GM23338 (cell line): ENCODE measurements at regions not wholly inside any gene's neighbourhood (a gene's known extent, or its start where the extent isn't known, plus 50 kb on each side); places are given as distances from the start of the nearest gene placed in this dataset.

Source experiments
- ATAC-seq: fragments of 200-7000 bp; cut with Tn5 transposase; 3 replicates; pipeline ENCODE4 v1.9.1; 2020
- DNase-seq: peaks from one replicate; pipeline ENCODE4 v3.0.0-alpha.2; 2015; ENCODE audit warnings: low spot score
- H2AFZ ChIP-seq: fragments of 200-600 bp; sonication (generic); 2 replicates; pipeline ENCODE4 v1.8.0; 2016; ENCODE audit warnings: antibody characterized with exemption, mild to moderate bottlenecking, moderate library complexity
- H3F3A ChIP-seq: fragments of 200-600 bp; sonication (generic); replicated peaks from 2 replicates; pipeline ENCODE4 v1.8.0; 2017; ENCODE audit warnings: antibody characterized with exemption, mixed run types, low read depth
- H3K27ac ChIP-seq: fragments of 200-600 bp; sonication (generic); 2 replicates; pipeline ENCODE4 v1.6.1; 2016; ENCODE audit warnings: low read depth
- H3K27me3 ChIP-seq: fragments of 200-600 bp; sonication (generic); 2 replicates; pipeline ENCODE4 v1.8.0; 2016; ENCODE audit warnings: mild to moderate bottlenecking, mixed run types, moderate library complexity; ENCODE audit not compliant: insufficient read depth
- H3K36me3 ChIP-seq: fragments of 200-600 bp; sonication (generic); 2 replicates; pipeline ENCODE4 v1.8.0; 2016; ENCODE audit warnings: mild to moderate bottlenecking; ENCODE audit not compliant: insufficient read depth
- H3K4me1 ChIP-seq: fragments of 200-600 bp; sonication (generic); 2 replicates; pipeline ENCODE4 v1.8.0; 2016; ENCODE audit warnings: mild to moderate bottlenecking, moderate library complexity; ENCODE audit not compliant: insufficient read depth
- H3K4me2 ChIP-seq: fragments of 200-600 bp; sonication (generic); 2 replicates; pipeline ENCODE4 v1.7.1; 2017; ENCODE audit warnings: mixed run types
- H3K4me3 ChIP-seq: fragments of 200-600 bp; sonication (generic); 2 replicates; pipeline ENCODE4 v1.6.1; 2016; ENCODE audit warnings: mixed run types
- H3K79me2 ChIP-seq: fragments of 200-600 bp; sonication (generic); replicated peaks from 2 replicates; pipeline ENCODE4 v1.8.0; 2017; ENCODE audit warnings: mild to moderate bottlenecking; ENCODE audit not compliant: insufficient read depth
- H3K9me2 ChIP-seq: fragments of 200-600 bp; sonication (generic); 2 replicates; pipeline ENCODE4 v1.8.0; 2017; ENCODE audit not compliant: insufficient read depth
- H4K20me1 ChIP-seq: fragments of 200-600 bp; sonication (generic); replicated peaks from 2 replicates; pipeline ENCODE4 v1.8.0; 2017; ENCODE audit warnings: mild to moderate bottlenecking; ENCODE audit not compliant: insufficient read depth
- H3K27ac Mint-ChIP-seq: 2 replicates; pipeline ENCODE4 v1.8.0; 2020; ENCODE audit warnings: inconsistent platforms, mild to moderate bottlenecking, moderate library complexity, mixed read lengths
- H3K27me3 Mint-ChIP-seq: 3 replicates; pipeline ENCODE4 v1.8.0; 2022; ENCODE audit warnings: low read depth, mild to moderate bottlenecking, moderate library complexity, mixed read lengths, inconsistent platforms; ENCODE audit not compliant: insufficient read depth, poor library complexity
- H3K36me3 Mint-ChIP-seq: 3 replicates; pipeline ENCODE4 v1.8.0; 2021; ENCODE audit warnings: low read depth, mild to moderate bottlenecking, inconsistent platforms, moderate library complexity, mixed read lengths
- H3K4me1 Mint-ChIP-seq: 3 replicates; pipeline ENCODE4 v1.8.0; 2020; ENCODE audit warnings: mild to moderate bottlenecking, inconsistent platforms, mixed read lengths
- H3K4me3 Mint-ChIP-seq: 3 replicates; pipeline ENCODE4 v1.8.0; 2021; ENCODE audit warnings: moderate library complexity, mild to moderate bottlenecking, inconsistent platforms, mixed read lengths
- H3K9me3 Mint-ChIP-seq: 3 replicates; pipeline ENCODE4 v1.8.0; 2020; ENCODE audit warnings: moderate library complexity, mild to moderate bottlenecking, inconsistent platforms, mixed read lengths
- CREB1 ChIP-seq: fragments of 250-450 bp; sonication (Bioruptor Pico); IDR thresholded peaks from 2 replicates; pipeline ENCODE4 v1.5.0; 2020; ENCODE audit warnings: low read depth, mild to moderate bottlenecking, moderate library complexity
- EZH2phosphoT487 ChIP-seq: fragments of 200-600 bp; sonication (generic); IDR thresholded peaks from one replicate; pipeline ENCODE4 v1.8.1; 2018; ENCODE audit warnings: antibody characterized with exemption; ENCODE audit not compliant: unreplicated experiment
- JUNB ChIP-seq: IDR thresholded peaks from one replicate; pipeline ENCODE4 v1.6.1; 2016; ENCODE audit warnings: antibody characterized with exemption; ENCODE audit not compliant: unreplicated experiment
- NANOG ChIP-seq: IDR thresholded peaks from 2 replicates; pipeline ENCODE4 v1.6.1; 2016; ENCODE audit warnings: antibody characterized with exemption, borderline replicate concordance
- POLR2AphosphoS5 ChIP-seq: IDR thresholded peaks from 2 replicates; pipeline ENCODE4 v1.6.1; 2016; ENCODE audit warnings: antibody characterized with exemption, low read depth
- STAT1 ChIP-seq: IDR thresholded peaks from one replicate; pipeline ENCODE4 v1.6.1; 2016; ENCODE audit warnings: antibody characterized with exemption; ENCODE audit not compliant: unreplicated experiment
- ZNF114 ChIP-seq: fragments of 250-450 bp; sonication (Bioruptor Pico); IDR thresholded peaks from 2 replicates; pipeline ENCODE4 v1.5.0; 2020; ENCODE audit warnings: mild to moderate bottlenecking, moderate library complexity
- ZNF331 ChIP-seq: fragments of 250-450 bp; sonication (Bioruptor Pico); IDR thresholded peaks from 2 replicates; pipeline ENCODE4 v1.5.0; 2020; ENCODE audit warnings: low read depth, mild to moderate bottlenecking, moderate library complexity
- TF ChIP-seq, protein P1 (sequence below): IDR thresholded peaks from 2 replicates; pipeline ENCODE4 v1.6.1; 2016; ENCODE audit warnings: antibody characterized with exemption
- TF ChIP-seq, protein P2 (sequence below): IDR thresholded peaks from one replicate; pipeline ENCODE4 v1.6.1; 2018; ENCODE audit warnings: antibody characterized with exemption; ENCODE audit not compliant: unreplicated experiment

DNA sequence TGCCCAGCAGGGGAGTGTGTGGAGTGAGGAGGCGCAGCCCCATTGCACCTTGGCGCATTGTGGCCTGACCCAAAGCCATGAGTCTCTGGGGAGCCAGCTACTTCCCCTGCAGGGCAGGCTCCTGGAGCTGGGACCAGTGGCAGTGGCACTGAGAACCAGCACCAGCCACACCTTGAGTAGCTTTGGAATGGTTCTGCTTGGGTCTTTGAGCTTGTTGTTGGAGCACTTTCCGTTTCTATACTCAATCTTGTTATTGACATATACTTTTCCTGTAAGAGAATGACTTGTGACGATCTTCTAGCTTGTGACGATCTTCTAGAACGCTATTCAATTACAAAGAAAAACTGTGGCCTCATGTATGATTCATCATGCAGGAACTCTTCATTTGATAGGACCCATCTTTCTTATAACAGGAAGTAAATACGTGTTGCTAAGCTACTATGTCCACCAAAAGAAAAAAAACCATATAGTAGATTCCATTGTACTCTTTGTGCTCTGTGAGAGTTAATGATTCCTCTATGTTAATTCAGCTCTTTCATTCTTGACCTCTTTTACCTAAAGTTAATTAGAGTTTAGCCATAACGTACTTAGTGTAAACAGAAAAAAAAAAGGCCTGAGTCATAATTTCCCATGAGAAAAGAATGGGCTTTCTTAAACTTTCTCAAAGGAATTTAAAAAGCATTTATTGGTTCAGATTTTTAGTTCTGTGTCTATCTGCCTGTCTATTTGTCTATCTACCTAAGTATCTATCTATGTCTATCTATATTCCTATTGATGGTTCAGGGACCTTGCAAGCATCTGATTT is 113.1 kb downstream of the GATA6 start:
- Mint-ChIP-seq H3K4me1 (peaks cover 4% of the 10 kb centered on the region; the same call in 2 of the 3 replicates), H3K4me3 (no peak overlapping the region), H3K27me3 (no peaks in the 10 kb centered on the region), H3K36me3 (no peaks in the 10 kb centered on the region), H3K27ac (no peak overlapping the region), H3K9me3 (no peaks in the 10 kb centered on the region)
- Histone ChIP-seq H4K20me1 (no peaks in the 10 kb centered on the region), H3K4me3 (no peak overlapping the region), H3K9me2 (no peaks in the 10 kb centered on the region), H2AFZ (no peak overlapping the region), H3K79me2 (no peaks in the 10 kb centered on the region), H3F3A (no peaks in the 10 kb centered on the region), H3K27me3 (no peaks in the 10 kb centered on the region), H3K4me1 (no peaks in the 10 kb centered on the region), H3K4me2 (no peak overlapping the region), H3K27ac (no peak overlapping the region), H3K36me3 (no peaks in the 10 kb centered on the region)
- DNase-seq (peak; percentile 18), ATAC-seq (peak; percentile 36; the same call in 2 of the 3 replicates)
- TF ChIP-seq NANOG (no peak), CREB1 (CRISPR knock-in tag) (no peak), STAT1 (no peak), JUNB (no peak), POLR2AphosphoS5 (no peak), ZNF331 (no peak)
- TF ChIP-seq, protein P1, sequence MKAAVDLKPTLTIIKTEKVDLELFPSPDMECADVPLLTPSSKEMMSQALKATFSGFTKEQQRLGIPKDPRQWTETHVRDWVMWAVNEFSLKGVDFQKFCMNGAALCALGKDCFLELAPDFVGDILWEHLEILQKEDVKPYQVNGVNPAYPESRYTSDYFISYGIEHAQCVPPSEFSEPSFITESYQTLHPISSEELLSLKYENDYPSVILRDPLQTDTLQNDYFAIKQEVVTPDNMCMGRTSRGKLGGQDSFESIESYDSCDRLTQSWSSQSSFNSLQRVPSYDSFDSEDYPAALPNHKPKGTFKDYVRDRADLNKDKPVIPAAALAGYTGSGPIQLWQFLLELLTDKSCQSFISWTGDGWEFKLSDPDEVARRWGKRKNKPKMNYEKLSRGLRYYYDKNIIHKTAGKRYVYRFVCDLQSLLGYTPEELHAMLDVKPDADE = no peak
- TF ChIP-seq, protein P2, sequence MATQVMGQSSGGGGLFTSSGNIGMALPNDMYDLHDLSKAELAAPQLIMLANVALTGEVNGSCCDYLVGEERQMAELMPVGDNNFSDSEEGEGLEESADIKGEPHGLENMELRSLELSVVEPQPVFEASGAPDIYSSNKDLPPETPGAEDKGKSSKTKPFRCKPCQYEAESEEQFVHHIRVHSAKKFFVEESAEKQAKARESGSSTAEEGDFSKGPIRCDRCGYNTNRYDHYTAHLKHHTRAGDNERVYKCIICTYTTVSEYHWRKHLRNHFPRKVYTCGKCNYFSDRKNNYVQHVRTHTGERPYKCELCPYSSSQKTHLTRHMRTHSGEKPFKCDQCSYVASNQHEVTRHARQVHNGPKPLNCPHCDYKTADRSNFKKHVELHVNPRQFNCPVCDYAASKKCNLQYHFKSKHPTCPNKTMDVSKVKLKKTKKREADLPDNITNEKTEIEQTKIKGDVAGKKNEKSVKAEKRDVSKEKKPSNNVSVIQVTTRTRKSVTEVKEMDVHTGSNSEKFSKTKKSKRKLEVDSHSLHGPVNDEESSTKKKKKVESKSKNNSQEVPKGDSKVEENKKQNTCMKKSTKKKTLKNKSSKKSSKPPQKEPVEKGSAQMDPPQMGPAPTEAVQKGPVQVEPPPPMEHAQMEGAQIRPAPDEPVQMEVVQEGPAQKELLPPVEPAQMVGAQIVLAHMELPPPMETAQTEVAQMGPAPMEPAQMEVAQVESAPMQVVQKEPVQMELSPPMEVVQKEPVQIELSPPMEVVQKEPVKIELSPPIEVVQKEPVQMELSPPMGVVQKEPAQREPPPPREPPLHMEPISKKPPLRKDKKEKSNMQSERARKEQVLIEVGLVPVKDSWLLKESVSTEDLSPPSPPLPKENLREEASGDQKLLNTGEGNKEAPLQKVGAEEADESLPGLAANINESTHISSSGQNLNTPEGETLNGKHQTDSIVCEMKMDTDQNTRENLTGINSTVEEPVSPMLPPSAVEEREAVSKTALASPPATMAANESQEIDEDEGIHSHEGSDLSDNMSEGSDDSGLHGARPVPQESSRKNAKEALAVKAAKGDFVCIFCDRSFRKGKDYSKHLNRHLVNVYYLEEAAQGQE = no peak

DNA sequence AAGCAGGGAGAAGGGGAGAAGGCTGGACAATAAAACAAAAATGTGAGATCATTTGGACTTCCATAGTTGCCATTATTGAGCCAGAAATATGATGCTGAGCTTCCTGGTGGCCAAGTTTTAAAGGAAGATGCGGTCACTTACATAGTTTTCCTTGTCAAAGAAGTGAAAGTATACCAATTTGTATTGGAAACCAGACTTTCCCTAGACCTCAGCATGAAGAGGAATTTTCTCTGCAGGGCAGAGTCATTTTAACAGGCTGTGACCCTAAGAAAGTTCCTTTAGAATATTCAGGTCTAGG is 111.0 kb downstream of the GATA6 start:
- Histone ChIP-seq H3K27ac (no peak overlapping the region), H4K20me1 (no peaks in the 10 kb centered on the region), H3K4me1 (no peaks in the 10 kb centered on the region), H3K36me3 (no peaks in the 10 kb centered on the region), H3K4me2 (no peak overlapping the region), H3K79me2 (no peaks in the 10 kb centered on the region), H3K4me3 (no peak overlapping the region), H2AFZ (no peak overlapping the region), H3F3A (no peaks in the 10 kb centered on the region), H3K27me3 (no peaks in the 10 kb centered on the region), H3K9me2 (no peaks in the 10 kb centered on the region)
- no peak overlapping the region for H3K27ac Mint-ChIP-seq
- no peak for ATAC-seq
- no peak overlapping the region for H3K4me3 Mint-ChIP-seq
- no peak for DNase-seq
- peaks cover 4% of the 10 kb centered on the region; the same call in 2 of the 3 replicates for H3K4me1 Mint-ChIP-seq
- no peak for TF ChIP-seq EZH2phosphoT487
- TF ChIP-seq ZNF331 = no peak
- TF ChIP-seq NANOG = no peak
- TF ChIP-seq, protein P1 = no peak
- no peak for TF ChIP-seq ZNF114 (CRISPR knock-in tag)
- peaks cover 2% of the 10 kb centered on the region for H3K27me3 Mint-ChIP-seq
- no peaks in the 10 kb centered on the region for H3K9me3 Mint-ChIP-seq
- H3K36me3 Mint-ChIP-seq = no peaks in the 10 kb centered on the region
